T follicular helper cell (primary cell): ENCODE measurements at regions not wholly inside any gene's neighbourhood (a gene's known extent, or its start where the extent isn't known, plus 50 kb on each side); places are given as distances from the start of the nearest gene placed in this dataset.
"Not testable (repeated sequence)": the region's sequence is repeated elsewhere in the genome, so short reads cannot be mapped to it uniquely, and the experiment has no call there.

Experiments
- DNase-seq: peaks from one replicate; pipeline ENCODE4 v3.0.0-alpha.2; 2020; ENCODE audit warnings: low read depth

DNA sequence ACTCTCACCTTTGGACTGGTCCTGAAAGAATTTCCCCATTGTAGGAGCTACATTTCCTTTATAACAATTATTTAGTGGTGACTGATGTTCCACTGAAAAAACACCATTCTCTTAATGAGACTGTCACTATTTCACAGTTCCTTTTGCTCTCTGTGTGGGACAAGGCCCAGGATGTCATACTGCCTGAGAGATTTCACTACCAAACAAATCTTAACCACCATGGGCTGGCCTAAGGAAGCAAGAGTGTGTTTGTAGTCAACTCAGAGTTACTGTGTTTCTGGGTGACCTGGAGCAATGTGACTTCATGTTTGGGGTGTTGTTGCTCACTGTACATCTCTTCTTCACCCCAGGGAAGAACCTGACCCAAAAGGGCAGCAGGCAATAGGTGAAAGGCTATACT lies 50.1 kb upstream of the ZNF608 start:
- no peak for DNase-seq

DNA sequence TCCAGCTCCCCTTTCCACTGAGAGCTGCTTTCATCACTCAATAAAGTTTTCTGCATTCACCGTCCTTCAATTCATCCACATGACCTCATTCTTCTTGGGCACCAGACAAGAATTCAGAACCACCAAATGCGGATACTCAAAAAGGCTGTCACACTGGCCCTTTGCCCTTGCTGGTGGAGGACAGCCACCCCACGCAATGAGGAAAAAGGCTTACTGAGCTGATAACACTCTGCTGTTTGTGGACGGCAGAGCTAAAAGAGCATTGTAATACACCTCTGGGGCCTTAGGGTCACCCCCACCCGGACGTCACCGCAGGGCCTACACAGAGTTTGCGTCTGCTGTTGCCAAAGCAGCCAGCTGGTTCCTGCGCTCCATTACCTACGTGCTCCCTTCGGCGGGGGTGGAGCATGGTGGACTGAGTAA lies 51.2 kb upstream of the ZNF608 start:
- no peak for DNase-seq

DNA sequence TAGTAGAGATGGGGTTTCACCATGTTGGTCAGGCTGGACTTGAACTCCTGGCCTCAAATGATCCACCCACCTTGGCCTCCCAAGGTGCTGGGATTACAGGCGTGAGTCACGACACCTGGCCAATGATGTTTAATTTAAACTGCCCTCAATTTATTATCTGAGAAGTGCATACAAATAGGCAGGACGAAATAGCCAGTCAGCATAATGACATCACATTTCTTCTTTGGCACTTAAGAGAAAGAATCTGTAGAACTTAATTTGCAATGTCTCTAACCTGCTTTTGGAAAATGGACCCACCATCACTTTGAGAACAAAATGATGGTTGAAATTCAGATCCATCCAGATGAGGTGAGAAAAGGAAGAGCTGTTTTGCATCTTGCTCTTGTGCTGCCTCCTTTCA lies 52.5 kb upstream of the ZNF608 start:
- DNase-seq, result no peak

DNA sequence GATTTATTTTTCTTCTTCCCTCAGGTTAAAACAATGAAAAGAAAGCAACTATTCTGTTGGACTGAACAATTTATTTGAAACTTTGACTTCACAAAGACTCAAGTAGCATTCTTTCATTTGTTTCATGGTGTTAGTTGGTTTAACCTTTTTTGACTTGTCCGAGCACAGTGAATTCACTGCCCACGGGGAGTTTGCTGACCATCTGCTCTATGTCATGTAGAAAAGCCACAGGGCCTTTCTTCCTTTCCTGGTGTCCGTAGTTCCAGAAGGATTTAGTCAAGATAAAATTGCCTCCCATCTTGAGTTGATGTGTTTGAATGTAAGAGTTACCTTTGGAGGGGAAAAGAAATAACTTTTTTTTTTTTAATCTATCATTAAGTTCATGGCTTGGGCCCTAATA lies 55.1 kb upstream of the ZNF608 start:
- no peak for DNase-seq

DNA sequence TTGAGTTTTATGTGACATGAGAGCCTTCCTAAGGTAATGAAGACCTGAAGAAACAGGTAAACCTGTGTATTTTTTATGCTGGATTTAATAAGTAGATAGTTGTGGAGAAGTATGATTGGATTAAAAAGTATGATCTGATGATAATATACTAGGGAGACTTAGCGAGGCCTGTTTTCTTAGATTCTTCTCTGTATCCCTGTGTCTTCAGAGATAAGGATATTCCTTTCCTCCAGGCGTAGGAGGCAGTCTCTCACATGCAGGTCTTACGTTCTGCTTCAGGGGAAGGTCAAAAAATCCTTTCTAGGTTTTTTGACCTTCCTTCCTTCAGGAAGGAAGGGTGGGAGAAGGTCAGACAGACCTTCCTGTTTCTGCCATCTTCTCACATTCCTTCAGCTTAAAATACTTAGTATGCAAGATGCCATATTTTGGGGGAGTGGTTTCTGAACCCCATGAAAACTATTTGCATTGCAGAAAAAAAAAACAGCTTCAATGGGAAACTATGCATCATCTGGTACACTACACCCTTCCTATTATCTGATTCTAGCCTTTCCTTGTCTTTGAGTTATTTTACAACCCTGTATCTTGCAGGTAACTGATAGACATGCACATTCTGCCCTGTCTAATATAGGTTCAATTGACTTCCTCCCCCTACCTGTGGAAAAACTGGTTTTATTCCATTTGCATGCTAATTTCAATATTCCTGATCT lies 57.3 kb upstream of the ZNF608 start:
- DNase-seq, result no peak

DNA sequence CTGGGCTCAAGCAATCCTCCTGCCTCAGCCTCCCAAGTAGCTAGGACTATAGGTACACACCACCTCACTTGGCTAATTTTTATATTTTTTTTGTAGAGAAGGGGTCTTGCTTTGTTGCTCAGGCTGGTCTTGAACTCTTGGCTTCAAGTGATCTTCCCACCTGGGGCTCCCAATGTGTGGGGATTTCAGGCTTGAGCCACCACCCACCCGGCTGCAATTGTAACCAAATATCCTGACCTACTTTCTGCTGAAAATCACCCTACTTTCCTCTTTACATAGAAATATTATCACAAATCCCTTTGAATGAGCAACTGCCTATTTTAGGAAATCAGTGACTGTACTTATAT lies 59.6 kb upstream of the ZNF608 start:
- DNase-seq, result no peak

DNA sequence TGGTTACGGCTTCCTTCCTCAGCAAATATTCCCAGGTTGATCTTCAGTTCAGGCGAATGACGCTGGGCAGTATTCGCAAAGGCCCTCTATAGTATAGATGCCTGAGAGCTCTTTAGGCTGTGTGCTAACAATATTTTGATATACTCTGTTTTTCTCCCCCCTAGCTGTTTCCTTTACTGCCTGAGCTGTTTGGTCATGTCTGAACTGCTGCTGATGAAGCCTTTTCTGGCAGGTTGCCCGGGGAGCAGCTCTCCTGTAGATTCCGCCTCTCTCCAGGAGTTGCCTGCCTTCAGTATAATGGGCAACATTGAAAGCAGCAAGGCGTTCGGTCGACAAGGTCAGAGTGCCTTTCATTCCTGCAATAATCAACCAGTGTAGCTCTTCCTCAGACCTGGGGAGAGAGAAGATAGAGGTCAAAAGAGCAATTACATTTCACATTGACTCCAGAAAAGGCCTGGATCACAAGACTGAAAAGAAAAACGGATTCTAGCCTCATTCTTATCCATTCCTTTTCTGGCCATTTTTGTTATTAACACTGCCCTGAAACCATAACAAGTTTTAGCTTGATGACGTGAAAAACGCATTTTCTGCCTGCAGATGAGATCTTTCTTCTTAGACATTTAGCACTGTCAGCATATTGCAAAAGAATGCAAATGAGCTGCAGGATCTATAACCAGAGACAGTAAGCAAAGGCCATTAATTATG lies 60.1 kb upstream of the ZNF608 start:
- DNase-seq, result no peak

DNA sequence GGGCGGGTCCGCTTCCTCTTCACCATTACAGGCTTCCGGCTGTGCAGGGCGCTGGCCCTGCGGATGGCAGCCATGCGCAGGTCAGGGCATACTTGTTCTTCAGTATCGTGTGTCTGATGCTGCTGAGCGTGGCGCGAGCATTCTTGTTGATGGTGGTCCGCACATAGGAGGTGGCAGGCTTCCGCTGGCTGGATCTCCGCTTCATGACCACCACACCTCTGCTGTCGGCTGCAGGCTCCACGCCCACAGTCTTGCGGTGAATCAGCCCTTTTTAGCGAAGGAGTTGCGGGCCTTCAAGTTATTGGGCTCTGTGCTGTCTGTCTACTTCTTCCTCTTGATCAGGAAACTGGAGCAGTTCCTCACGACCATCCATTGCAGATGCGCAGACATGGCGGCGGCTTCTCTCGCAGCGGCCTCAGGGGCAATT lies 62.4 kb upstream of the ZNF608 start:
- no peak for DNase-seq

DNA sequence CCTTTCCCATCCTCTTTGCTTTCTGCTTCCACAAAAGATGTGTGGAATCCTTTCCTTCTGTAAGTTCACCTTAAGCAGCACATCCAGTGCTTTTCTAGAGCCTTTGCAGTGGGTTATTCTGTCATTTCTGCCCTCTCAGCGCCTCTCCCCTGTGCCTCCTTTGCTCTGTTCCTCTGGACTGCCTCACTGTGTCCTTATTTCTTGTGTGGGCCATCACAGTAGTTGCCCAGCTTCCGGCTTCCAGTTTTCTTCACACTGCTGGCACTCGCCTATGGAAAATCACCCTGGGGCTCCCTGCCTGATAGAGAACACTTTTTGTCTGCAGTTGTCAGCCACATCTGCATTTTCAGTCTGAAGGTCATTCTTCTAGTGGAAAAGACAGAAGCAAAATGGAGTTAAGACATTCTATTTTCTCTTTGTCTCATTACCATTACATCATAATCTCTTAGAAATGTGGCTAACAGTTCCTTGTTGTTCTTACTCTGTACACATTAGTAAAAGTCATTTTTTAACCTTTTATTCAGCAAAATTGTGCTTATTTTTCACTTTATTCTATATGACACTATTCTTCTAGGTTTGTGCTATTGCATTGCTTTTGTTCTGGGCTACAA lies 64.1 kb upstream of the ZNF608 start:
- DNase-seq, result no peak

DNA sequence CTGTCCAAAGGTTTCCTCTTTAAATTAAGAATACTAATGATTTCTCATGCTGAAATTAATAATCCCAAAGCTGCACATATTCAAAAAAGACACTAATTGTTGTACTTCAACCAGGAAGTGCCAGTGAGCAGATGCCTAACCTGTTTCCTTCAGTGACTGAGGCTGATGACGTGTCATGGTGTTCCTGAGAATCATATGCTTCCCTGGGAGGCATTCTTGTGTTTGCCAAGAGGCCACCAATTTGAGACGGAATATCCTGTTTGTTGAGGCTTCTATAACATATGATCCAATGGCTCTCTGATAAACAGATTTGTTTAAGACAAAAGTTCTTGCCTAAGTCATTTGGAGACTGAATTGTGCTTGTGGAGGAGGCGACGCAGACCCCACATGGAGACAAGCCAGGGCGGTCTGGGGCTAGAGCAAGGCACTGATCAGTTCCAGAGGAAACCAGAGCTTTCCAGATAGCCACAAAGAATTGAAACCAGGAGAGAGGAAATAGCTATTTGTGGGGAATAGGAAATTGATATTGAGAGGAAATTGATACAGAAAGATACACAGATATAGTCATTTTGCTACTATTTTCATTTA lies 66.4 kb upstream of the ZNF608 start:
- no peak for DNase-seq

DNA sequence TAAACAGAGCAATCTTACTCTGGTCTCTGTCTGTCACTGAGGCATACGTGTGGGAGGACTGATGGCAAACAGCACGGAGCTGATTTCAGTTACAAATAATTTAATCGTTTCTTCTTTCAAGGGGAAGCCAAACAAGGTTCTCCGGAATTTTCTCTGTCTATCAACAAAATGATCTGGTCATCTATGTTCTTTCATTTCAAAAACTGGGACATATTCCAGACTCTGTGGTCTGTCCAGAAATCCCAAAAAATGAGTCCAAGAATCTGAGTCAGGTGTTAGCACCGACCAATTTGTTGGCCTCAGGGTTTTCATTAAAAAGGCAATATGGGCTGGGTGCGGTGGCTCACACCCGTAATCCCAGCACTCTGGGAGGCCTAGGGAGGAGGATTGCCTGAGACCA lies 69.9 kb upstream of the ZNF608 start:
- DNase-seq, result no peak

DNA sequence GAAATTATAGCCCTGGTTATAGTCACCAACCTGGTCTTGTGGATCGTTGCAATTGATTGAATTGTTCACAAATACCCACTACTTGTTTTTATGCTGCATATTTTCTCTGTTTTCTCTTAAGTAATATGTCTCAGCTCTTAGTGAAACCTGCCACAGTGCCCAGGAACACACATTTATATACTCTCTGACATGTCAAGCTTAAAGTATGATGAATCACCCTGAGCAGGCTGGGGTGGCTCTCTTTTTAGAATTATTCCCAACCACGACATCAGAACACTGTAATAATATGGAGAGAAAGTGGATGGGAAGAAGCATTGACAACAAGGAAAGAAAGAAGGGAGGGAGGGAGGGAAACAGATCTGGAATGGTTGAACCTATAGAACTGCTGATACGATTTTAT lies 72.8 kb upstream of the ZNF608 start:
- DNase-seq, result no peak

DNA sequence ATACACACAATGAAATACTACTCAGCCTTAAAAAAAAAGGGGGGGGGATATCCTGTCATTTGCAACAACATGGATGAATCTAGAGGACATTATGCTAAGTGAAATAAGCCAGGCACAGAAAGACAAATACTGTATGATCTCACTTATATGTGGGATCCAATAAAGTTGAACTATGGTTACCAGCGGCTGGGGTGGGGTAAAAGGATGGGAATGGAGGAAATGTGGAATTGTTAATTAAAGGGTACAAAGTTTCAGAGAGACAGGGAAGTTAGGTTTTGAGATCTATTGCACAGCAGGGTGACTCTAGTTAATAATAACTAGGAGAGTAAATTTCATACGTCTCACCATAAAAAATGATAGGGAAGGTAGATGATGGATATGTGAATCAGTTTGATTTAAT lies 76.2 kb upstream of the ZNF608 start:
- DNase-seq, result no peak

DNA sequence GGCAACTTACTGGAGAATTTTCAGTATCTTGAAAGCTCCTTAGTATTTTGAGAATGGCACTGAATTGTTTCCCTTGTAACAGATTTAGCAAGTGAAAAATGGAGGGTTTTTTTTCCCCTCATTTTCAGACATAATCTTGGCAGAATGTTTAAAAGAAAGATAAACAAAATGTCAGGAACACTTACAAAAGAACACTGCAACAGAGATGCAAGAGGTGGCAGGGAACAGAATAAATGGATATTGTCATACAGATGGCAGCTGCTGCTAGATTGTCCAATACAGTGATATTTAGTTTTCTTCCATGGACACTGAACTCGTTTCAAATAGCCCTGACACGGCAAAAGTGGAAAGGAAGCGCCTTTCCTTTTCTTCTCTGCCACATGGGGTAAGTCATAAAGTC lies 76.9 kb upstream of the ZNF608 start:
- no peak for DNase-seq

DNA sequence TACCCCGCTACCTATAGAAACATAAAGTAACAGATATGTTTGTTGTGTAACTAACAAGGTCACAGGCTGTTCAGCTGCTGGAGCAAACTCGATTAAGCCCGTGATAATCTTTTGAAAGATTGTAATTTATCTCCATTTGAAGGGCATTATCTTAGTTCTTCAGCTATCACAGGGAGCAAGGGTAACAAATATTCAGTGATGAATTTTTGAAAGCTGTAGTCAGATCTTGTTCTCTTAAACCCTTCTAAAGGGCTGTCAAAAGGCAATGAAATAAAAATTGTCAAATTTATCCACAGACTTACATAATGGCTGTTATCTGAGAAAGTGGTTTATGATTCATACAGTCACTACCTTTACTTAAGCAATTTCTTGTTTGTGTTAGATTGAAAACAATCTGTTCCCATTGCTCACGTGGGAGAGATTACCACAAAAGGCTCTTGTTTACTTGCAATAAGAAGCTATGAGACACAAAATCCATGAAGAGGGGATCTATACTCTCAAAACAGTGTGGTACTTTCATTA lies 78.3 kb upstream of the ZNF608 start:
- DNase-seq, result no peak

DNA sequence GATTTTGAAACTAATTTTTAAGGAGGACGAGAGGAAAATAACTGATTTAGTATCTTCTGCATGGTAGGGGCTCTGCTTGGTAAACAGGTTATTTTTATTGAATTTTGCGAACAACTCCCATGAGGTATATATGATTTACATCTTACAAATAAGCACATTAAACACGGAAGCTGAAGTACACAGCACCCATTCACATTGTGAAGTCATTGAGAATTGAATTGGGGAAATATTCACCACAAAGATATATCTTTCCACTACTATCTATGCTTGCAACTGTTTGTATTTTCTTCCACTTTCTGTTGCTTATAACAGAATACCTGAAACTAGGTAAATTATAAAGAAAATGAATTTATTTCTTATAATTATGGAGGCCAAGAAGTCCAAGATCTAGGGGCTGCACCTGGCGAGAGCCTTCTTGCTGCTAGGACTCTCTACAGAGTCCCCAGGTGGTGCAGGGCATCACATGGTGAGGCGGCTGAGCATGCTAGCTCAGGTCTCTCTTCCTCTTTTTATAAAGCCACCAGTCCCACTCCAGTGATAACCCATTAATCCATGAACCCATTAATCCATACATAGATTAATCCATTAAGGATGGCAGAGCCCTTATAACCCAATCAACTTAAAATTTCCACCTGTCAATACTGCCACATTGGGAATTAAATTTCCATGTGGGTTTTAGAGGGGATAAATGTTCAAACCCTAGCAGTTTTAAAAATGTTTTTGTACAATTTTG lies 79.0 kb upstream of the ZNF608 start:
- DNase-seq, result no peak

DNA sequence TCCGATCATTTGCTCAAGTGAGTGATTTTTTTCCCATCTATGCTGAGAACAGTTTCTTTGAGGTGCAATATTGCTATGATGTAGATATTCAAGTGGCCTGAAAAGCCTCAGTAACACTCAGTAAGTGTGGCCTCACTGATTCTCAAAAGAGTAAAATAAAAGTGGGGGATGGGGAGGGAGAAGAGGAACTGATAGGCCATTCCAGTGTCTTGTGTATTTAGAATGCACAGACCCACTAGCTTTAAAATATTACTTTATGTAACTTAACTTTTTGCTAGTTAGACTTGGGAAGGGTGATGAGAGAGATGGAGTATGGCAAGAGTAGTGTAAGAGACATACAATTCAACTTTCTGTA lies 79.5 kb upstream of the ZNF608 start:
- no peak for DNase-seq

DNA sequence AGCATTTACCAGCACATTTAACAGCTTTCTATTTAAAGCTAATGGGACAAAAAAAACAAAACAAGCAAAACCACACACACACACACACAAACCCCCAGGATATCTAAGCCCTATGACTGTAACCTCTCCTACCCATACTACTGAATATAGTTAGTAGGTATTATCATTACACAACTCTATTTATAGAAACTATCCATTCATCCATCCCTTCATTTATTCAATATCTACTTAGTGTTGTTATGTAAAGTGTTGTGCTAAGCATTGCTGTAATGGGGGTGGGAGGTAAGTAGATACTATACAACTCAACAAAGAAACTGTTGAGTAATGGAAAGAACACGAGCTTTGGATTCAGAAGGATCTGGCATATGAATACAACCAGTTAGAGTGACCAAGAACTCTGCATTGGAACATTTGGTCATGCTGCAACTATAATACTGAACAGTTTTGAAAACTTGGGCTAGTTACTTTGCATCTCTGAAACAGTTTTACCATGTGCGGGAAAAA lies 82.3 kb upstream of the ZNF608 start:
- no peak for DNase-seq

DNA sequence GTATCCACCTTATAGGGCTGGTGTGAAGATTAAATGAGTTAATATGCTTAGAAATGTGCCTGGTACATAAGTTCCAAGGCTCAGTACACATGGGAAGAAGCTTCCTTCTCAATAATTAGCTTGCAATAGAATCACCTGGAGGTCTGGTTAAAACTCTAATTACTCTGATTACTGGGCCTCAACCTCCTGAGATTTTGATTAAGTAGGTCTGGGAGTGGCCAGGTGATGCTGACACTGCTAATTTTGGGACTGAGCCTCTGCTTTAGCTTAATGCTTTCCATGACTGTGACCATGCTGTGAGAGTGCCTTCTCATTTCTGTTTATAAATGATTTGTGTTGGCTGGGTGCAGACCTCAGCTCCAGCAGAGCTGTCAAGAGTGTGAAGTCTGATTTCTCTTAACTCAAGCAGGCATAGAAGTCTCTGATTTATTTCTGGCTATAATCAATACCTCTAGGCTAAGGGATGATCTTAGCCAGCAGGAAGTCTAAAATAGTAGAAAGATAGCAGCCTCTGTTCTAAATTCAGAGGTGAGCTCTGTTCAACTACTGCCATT lies 85.3 kb upstream of the ZNF608 start:
- DNase-seq, result no peak

DNA sequence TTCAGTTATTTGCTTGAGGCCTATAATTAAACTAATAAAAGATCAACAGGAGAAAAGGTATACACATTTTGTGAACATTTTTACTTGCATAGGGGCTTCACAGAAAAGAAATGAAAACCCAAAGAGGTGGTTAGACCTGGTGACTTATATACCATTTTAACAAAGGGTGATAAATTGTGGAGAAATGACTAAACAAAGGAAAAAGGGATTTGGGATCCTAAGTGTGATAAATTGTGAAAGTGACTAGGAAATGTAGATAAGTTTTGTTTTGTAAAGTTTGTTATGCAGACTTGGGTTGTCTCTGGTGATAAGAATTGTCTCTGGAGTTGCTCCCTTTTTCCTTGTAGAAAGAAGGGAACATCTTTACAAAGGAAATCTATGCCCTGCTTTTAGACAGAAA lies 86.1 kb upstream of the ZNF608 start:
- no peak for DNase-seq

DNA sequence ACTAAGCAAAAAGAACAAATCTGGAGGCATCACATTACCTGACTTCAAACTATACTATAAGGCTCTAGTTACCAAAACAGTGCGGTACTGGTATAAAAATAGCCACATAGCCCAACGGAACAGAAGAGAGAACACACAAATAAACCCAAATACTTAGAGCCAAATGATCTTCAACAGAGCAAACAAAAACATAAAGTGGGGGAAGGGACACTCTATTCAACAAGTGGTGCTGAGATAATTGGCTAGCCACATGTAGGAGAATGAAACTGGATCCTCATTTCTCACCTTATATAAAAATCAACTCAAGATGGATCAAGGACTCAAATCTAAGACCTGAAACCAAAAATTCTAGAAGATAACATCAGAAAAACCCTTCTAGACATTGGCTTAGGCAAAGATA lies 89.9 kb upstream of the ZNF608 start:
- DNase-seq, result not testable (repeated sequence)
